GM06990 (cell line): ENCODE measurements at regions not wholly inside any gene's neighbourhood (a gene's known extent, or its start where the extent isn't known, plus 50 kb on each side); places are given as distances from the start of the nearest gene placed in this dataset.
"Not testable (repeated sequence)": the region's sequence is repeated elsewhere in the genome, so short reads cannot be mapped to it uniquely, and the experiment has no call there.

Experiments
- DNase-seq: peaks from one replicate; pipeline ENCODE4 v3.0.0-alpha.2; 2011; ENCODE audit not compliant: insufficient read length; ENCODE audit errors: extremely low read depth
- H3K27me3 ChIP-seq: replicated peaks from 2 replicates; pipeline ENCODE4 v1.6.0; 2011; ENCODE audit warnings: low read length; ENCODE audit not compliant: control insufficient read depth, insufficient read depth
- H3K36me3 ChIP-seq: 2 replicates; pipeline ENCODE4 v1.5.1; 2011; ENCODE audit warnings: low read length; ENCODE audit not compliant: control insufficient read depth, insufficient read depth
- H3K4me3 ChIP-seq: replicated peaks from 2 replicates; pipeline ENCODE4 v1.5.1; 2011; ENCODE audit warnings: low read depth, mild to moderate bottlenecking, control low read depth, low read length
- CTCF ChIP-seq: IDR thresholded peaks from 2 replicates; pipeline ENCODE4 v1.5.1; 2011; ENCODE audit warnings: low read length, control low read depth, mild to moderate bottlenecking, inconsistent platforms; ENCODE audit not compliant: insufficient read depth, poor library complexity, severe bottlenecking

GRCh38 chr18:56488739-56489138 is 149.7 kb downstream of the TXNL1 start:
- Histone ChIP-seq H3K4me3 (no peak overlapping the region), H3K27me3 (no peaks in the 10 kb centered on the region; the same call in 1 of the 2 replicates), H3K36me3 (no peaks in the 10 kb centered on the region)
- TF ChIP-seq CTCF, result no peak
- no peak for DNase-seq

- no peak for DNase-seq
- Histone ChIP-seq H3K4me3 (no peak overlapping the region), H3K27me3 (no peaks in the 10 kb centered on the region; the same call in 1 of the 2 replicates), H3K36me3 (no peaks in the 10 kb centered on the region)
- TF ChIP-seq CTCF, result no peak
These were observed 150.6 kb downstream of the TXNL1 start for GRCh38 chr18:56487801-56488200.

GRCh38 chr18:56483386-56483785 is 155.0 kb downstream of the TXNL1 start:
- no peak overlapping the region for H3K4me3 ChIP-seq
- H3K27me3 ChIP-seq, result no peaks in the 10 kb centered on the region; the same call in 1 of the 2 replicates
- DNase-seq, result no peak
- no peak for TF ChIP-seq CTCF
- no peaks in the 10 kb centered on the region for H3K36me3 ChIP-seq

GRCh38 chr18:56482813-56483212 is 155.6 kb downstream of the TXNL1 start:
- not testable (repeated sequence) for H3K27me3 ChIP-seq, DNase-seq, H3K36me3 ChIP-seq, H3K4me3 ChIP-seq

GRCh38 chr18:56481751-56482150 is 156.6 kb downstream of the TXNL1 start:
- no peak for TF ChIP-seq CTCF
- Histone ChIP-seq H3K4me3 (no peak overlapping the region), H3K36me3 (no peaks in the 10 kb centered on the region), H3K27me3 (no peaks in the 10 kb centered on the region)
- DNase-seq, result no peak

- no peaks in the 10 kb centered on the region for H3K36me3 ChIP-seq
- H3K27me3 ChIP-seq, result no peaks in the 10 kb centered on the region
- DNase-seq, result no peak
- H3K4me3 ChIP-seq, result no peak overlapping the region
- no peak for TF ChIP-seq CTCF
These were observed 158.6 kb downstream of the TXNL1 start for GRCh38 chr18:56479841-56480240.
